ENCODE measurements at regions not wholly inside any gene's neighbourhood (a gene's known extent, or its start where the extent isn't known, plus 50 kb on each side); places are given as distances from the start of the nearest gene placed in this dataset.

DNA sequence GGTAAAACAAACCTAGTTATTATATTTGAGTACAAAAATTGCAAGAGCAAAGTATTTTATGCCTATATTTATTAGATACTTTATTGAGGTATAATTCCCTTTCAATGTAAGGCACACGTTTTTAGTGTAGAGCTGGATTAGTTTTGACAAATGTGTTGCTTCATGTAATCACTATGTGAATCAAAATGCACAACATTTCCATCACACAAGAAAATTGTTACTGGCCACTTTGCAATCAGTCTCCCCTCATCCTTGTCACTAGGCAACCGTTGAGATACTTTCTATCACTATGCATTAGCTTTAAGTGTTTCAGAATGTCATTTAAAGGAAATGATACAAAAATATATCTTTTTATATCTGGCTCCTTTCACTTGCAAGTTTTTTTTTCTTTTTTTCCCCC, 531.0 kb downstream of the CCER1 start:
- Histone ChIP-seq H3K9me3 (no peaks in the 10 kb centered on the region), H3K4me1 (no peaks in the 10 kb centered on the region), H3K36me3 (no peaks in the 10 kb centered on the region), H3K9ac (ENCODE audit: low read depth in 2 of 2, low read length in 2 of 2) (no peak overlapping the region), H3K27ac (no peak overlapping the region), H3K4me3 (no peak overlapping the region), H3K27me3 (no peaks in the 10 kb centered on the region)
- TF ChIP-seq, protein P1, sequence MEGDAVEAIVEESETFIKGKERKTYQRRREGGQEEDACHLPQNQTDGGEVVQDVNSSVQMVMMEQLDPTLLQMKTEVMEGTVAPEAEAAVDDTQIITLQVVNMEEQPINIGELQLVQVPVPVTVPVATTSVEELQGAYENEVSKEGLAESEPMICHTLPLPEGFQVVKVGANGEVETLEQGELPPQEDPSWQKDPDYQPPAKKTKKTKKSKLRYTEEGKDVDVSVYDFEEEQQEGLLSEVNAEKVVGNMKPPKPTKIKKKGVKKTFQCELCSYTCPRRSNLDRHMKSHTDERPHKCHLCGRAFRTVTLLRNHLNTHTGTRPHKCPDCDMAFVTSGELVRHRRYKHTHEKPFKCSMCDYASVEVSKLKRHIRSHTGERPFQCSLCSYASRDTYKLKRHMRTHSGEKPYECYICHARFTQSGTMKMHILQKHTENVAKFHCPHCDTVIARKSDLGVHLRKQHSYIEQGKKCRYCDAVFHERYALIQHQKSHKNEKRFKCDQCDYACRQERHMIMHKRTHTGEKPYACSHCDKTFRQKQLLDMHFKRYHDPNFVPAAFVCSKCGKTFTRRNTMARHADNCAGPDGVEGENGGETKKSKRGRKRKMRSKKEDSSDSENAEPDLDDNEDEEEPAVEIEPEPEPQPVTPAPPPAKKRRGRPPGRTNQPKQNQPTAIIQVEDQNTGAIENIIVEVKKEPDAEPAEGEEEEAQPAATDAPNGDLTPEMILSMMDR (IDR thresholded peaks at IDR 0.05), result no peak
- intact Hi-C loops (cut with DNase I), result no loop called here
- DNase-seq, result no peak

DNA sequence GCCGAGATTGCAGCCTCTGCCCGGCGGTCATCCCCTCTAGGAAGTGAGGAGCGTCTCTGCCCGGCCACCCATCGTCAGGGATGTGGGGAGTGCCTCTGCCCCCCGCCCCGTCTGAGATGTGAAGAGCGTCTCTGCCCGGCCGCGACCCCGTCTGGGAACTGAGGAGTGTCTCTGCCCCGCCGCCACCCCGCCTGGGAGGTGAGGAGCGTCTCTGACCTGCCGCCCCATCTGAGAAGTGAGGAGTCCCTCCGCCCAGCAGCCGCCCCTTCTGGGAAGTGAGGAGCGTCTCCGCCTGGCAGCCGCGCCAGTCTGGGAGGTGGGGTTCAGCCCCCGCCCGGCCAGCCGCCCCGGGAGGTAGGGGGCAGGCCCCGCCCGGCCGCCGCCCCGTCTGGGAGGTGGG, 544.0 kb downstream of the CCER1 start:
- Histone ChIP-seq H3K27ac (no peak overlapping the region), H3K9me3 (no peaks in the 10 kb centered on the region), H3K9ac (ENCODE audit: low read depth in 2 of 2, low read length in 2 of 2) (no peak overlapping the region), H3K27me3 (no peaks in the 10 kb centered on the region), H3K4me3 (no peak overlapping the region), H3K4me1 (no peaks in the 10 kb centered on the region), H3K36me3 (no peaks in the 10 kb centered on the region)
- TF ChIP-seq, protein P1 (IDR thresholded peaks at IDR 0.05), result no peak
- intact Hi-C loops (cut with DNase I), result no loop called here
- DNase-seq, result no peak

DNA sequence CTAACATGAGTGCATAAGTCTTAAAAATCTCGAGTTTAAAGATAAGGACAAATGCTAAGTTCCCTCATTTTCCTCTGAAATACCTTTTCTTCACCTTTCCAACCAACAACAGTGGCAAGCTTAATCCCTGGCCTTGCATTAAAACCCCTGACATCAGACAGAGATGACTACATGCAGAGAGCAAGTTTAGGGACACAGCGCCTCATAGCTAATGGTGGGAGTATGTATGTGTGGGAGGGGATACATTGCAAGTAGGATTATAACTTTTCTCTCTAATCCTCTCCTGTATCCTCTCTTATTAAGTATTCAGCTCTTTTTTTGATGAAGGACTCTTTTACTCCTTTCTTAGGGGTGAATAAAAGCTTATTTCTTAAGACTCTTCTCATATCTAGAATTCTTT, 547.1 kb downstream of the CCER1 start:
- no peak overlapping the region for H3K27ac ChIP-seq
- no peaks in the 10 kb centered on the region for H3K4me1 ChIP-seq
- intact Hi-C loops (cut with DNase I), result no loop called here
- no peaks in the 10 kb centered on the region for H3K36me3 ChIP-seq
- no peak for DNase-seq
- H3K9ac ChIP-seq (ENCODE audit: low read depth in 2 of 2, low read length in 2 of 2), result no peak overlapping the region
- no peaks in the 10 kb centered on the region for H3K9me3 ChIP-seq
- no peaks in the 10 kb centered on the region for H3K27me3 ChIP-seq
- TF ChIP-seq, protein P1 (IDR thresholded peaks at IDR 0.05), result no peak
- H3K4me3 ChIP-seq, result no peak overlapping the region

DNA sequence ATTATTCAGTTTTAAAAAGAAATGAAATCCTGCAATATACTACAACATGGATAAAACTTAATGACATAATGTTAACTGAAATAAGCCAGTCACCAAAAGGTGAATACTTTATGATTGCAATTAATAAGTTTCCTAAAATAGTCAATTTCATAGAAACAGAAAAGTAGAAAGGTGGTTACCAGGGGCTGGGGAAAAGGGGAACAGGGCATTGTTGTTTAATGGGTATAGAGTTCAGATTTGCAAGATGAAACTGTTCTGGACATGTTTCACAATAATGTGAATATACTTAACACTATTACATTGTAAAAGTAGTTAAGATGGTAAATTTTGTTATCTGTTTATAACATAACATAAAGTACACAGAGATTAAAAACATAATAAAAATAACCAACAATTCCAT, 550.9 kb downstream of the CCER1 start:
- H3K27ac ChIP-seq, result no peak overlapping the region

DNA sequence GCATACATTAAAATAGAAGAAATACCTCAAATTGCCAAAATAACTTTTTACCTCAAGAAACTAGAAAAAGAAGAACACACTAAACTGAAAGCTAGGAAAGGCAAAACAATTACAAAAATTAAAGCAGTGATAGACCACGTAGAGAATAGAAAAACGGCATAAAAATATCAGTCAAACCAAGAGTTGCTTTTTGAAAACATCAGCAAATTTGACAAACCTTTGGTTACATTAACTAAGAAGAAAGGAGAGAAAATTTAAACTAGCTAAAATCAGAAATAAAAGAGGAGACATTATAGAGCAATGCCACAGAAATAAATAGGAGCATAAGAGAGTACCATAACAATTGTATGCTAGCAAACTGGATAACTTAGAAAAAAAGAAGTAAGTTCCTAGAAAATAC, 553.8 kb downstream of the CCER1 start:
- Histone ChIP-seq H3K27me3 (no peaks in the 10 kb centered on the region), H3K4me1 (no peaks in the 10 kb centered on the region), H3K9me3 (no peaks in the 10 kb centered on the region), H3K9ac (ENCODE audit: low read depth in 2 of 2, low read length in 2 of 2) (no peak overlapping the region), H3K27ac (no peak overlapping the region), H3K4me3 (no peak overlapping the region), H3K36me3 (no peaks in the 10 kb centered on the region)
- DNase-seq, result no peak
- TF ChIP-seq, protein P1 (IDR thresholded peaks at IDR 0.05), result no peak
- intact Hi-C loops (cut with DNase I), result no loop called here

More for the DNA sequence above, 550.9 kb downstream of the CCER1 start:
- TF ChIP-seq, protein P1 (IDR thresholded peaks at IDR 0.05), result no peak
- intact Hi-C loops (cut with DNase I), result no loop called here
- no peak for DNase-seq
- Histone ChIP-seq H3K4me1 (no peaks in the 10 kb centered on the region), H3K36me3 (no peaks in the 10 kb centered on the region), H3K9me3 (no peaks in the 10 kb centered on the region), H3K27me3 (no peaks in the 10 kb centered on the region), H3K9ac (ENCODE audit: low read depth in 2 of 2, low read length in 2 of 2) (no peak overlapping the region), H3K4me3 (no peak overlapping the region)

DNA sequence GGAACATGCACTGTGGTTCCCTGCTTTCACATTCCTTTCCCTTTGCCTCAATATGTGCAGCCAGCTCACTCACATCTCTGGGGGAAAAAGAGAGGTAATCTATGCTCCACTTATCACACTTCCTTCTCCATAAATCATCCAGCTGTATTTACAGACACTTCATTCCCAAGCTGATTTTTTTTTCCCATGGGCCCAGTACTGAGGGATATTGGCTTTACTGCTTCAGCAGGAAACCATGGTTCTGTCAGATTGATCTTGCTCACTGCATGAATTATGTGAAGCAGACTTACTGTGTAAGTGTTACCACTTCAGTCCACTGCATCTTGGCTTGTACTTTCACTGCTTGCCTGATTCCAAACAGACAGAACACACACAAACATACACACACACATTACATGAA, 555.6 kb downstream of the CCER1 start:
- intact Hi-C loops (cut with DNase I), result no loop called here
- no peak for DNase-seq

More for the DNA sequence above, 555.6 kb downstream of the CCER1 start:
- TF ChIP-seq, protein P1 (IDR thresholded peaks at IDR 0.05), result no peak
- Histone ChIP-seq H3K9ac (ENCODE audit: low read depth in 2 of 2, low read length in 2 of 2) (no peak overlapping the region), H3K4me3 (no peak overlapping the region), H3K4me1 (no peaks in the 10 kb centered on the region), H3K27ac (peak overlapping the region; percentile 3), H3K27me3 (no peaks in the 10 kb centered on the region), H3K36me3 (no peaks in the 10 kb centered on the region), H3K9me3 (no peaks in the 10 kb centered on the region)

Data from colonic mucosa (tissue), 4 donors.